DND-41 (cell line): ENCODE measurements at regions not wholly inside any gene's neighbourhood (a gene's known extent, or its start where the extent isn't known, plus 50 kb on each side); places are given as distances from the start of the nearest gene placed in this dataset.

ENCODE experiments used
- EZH2 ChIP-seq: IDR thresholded peaks from 3 replicates; pipeline ENCODE4 v1.6.1; 2012; ENCODE audit warnings: borderline replicate concordance, low read depth, mild to moderate bottlenecking, moderate library complexity, low read length, inconsistent platforms; ENCODE audit not compliant: severe bottlenecking
- TF ChIP-seq, protein P1 (sequence below): IDR thresholded peaks from 2 replicates; pipeline ENCODE4 v1.5.1; 2012; ENCODE audit warnings: borderline replicate concordance, low read length, moderate library complexity, mild to moderate bottlenecking; ENCODE audit not compliant: poor library complexity, severe bottlenecking; ENCODE audit errors: extremely low read depth

DNA sequence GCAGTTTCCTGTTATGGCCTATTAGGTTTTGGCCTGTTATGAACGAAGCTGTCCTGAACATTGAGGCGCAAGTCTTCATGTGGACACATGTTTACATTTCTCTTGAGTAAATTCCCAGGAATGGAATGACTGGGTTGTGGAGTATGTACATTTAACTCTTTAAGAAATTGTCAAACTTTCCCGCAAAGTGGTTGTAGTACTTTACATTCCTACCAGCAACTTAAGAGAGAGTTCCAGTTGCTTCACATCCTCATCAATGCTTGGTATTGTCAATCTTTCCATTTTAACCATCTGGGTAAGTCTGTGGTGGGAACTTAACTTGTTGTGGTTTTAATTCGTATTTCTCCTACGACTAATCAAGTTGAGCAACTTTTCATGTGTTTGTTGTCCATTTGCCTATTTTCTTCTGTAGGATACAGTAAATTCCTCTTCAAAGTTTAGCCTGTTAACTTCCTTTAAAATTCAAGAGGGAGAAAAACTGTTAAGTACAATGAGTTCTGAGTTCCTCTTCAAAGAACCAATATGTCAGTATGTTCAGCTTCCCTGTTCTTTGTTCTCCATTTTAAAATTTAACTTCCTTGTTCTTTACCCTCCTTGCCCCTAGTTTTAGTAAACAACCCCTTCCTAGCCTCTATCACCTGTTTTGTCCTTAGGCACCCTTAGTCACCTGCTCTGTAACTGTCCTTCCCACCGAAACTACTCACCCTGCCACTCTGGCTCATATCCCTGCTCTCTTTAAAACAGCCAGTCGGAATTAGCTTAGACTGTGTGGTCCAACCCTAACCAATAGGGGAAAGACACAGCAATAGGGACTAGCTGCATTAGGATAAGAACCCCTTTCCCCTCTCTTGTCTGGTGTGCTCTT lies 74.0 kb downstream of the FAM241B start:
- TF ChIP-seq, protein P1, sequence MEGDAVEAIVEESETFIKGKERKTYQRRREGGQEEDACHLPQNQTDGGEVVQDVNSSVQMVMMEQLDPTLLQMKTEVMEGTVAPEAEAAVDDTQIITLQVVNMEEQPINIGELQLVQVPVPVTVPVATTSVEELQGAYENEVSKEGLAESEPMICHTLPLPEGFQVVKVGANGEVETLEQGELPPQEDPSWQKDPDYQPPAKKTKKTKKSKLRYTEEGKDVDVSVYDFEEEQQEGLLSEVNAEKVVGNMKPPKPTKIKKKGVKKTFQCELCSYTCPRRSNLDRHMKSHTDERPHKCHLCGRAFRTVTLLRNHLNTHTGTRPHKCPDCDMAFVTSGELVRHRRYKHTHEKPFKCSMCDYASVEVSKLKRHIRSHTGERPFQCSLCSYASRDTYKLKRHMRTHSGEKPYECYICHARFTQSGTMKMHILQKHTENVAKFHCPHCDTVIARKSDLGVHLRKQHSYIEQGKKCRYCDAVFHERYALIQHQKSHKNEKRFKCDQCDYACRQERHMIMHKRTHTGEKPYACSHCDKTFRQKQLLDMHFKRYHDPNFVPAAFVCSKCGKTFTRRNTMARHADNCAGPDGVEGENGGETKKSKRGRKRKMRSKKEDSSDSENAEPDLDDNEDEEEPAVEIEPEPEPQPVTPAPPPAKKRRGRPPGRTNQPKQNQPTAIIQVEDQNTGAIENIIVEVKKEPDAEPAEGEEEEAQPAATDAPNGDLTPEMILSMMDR: no peak
- no peak for TF ChIP-seq EZH2
